GM18868 (cell line): ENCODE measurements at regions not wholly inside any gene's neighbourhood (a gene's known extent, or its start where the extent isn't known, plus 50 kb on each side); places are given as distances from the start of the nearest gene placed in this dataset.

Source experiments
- ATAC-seq: cut with Tn5 transposase; IDR thresholded peaks from one replicate; pipeline ENCODE4 v1.9.1; 2021; ENCODE audit warnings: mild to moderate bottlenecking, moderate library complexity; ENCODE audit not compliant: unreplicated experiment

DNA sequence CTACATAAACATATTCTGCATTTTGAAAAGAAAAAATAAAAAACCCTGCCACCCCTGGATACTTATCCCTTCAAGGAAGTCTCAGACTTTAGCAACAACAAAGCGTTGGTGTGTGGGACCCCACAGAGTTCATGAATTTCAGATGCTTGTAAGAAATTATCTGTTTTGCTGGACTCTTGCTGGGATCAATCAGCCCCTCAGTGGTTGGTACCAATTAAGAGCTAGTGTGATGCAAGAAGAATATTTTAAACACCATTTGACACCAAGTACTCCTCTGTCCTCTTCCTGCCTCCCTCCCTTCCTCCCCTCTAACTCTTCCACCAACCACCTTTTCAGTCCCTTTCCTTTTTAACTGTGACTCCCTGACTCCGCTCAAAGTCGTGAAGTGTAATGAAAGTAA lies 51.5 kb downstream of the SST start:
- ATAC-seq = no peak

DNA sequence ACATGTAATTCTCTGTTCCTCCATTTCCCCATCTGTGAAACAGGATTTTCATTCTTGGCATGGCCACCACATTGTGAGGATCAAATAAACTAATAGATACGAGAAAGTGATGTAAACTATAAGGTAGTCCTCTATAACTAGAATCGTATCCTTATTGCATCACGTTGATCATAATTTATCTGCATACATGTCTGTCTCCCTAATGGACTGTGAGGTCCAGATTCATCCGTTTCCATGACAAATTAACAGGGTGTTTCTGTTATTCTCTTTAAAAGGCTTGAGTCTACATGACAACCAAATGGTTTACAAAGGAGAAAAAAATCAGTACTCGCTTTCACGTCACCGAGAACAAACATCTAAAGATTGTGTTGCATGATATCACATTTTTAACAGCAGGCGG lies 53.0 kb downstream of the SST start:
- ATAC-seq = no peak

DNA sequence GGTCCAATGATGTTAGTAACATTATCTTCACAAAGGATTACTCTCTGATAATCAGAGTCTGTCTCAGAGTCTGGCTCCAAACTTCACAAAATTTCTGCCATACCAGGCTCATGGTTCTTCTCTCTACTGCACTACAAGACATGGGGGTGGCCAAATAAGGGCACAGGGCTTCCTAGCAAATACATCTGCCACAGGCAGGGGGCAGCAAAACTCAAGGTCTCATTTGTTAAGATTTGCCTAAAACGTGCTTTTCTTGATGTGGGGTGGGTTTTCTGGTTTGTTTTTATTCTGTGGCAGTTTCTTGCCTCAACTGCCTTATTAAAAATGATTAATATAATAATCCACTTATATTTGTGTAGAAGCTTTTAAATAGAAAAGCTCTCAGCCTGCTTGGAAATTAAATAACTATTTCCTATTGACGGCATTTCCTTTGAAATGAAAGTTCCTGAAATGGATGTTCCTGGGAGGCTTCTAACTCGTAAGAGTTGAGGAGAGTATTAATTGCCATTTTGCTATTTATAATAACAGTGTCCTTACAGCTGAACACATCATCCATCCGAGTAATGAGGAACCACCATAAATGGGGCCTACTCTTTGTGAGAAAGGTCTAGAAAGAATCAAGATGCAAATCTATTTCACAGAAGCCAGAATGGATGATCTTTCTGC lies 53.8 kb downstream of the SST start:
- ATAC-seq = peak; percentile 85

DNA sequence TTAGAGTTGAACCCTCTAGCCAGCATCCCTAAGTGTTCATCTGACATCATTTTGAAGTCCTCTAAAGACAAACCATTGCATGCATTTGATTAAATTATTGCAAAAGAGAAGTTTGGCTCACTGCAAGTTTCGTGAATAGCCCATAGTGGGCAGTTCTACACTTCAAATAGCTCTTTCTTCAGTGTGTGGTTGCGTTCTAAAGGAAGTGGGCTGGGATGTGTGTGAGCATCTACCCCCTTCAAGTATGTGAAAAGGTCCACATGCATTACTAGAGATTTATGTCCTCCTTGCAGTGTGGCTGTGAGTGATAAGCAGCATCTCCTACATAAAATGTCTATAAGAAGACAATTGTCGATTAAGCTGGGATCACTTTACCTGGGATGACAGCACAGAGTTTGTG lies 54.6 kb downstream of the SST start:
- no peak for ATAC-seq

DNA sequence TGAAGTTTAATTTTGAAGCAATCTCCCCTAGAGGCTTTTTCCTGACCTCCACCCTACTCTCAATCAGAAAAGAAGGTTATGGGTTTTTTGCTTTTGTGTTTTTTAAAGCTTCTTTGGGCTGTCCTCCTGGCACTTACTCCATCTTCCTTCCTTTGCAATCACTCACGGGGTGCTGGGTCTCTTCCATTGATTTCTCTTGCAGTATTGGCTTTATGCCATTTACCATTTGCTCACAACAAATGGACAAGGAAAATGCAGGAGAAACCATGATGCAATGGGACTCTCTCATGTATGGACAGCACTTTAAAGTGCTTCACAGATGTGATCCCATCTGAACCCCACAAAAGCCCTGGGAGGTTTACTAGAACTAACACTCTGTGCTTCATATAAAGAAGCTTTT lies 57.5 kb downstream of the SST start:
- ATAC-seq = no peak

DNA sequence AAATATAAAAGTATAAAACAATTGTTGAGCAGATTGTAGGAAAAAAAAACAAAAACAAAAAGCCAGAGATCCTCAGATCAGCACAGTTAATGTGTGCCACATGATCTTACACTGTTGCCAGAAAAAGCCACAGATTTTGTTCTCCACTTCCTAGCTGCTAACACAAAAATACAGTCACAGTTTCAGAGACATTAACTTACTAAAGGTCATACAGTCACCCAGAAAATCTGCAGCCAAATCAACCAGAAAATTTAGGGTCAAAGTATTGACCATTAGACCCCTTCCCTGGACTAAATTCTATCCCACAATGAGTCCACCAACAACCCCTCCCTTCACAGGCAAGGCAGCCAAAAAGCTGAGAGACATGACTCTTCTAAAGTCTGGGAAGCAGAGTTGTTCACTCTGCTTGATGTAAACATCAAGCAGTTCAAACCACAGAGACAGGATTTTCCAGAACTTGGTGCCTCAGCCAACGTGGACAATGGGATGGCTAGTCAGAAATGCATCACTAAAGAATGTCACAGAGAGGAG lies 59.1 kb downstream of the SST start:
- no peak for ATAC-seq

DNA sequence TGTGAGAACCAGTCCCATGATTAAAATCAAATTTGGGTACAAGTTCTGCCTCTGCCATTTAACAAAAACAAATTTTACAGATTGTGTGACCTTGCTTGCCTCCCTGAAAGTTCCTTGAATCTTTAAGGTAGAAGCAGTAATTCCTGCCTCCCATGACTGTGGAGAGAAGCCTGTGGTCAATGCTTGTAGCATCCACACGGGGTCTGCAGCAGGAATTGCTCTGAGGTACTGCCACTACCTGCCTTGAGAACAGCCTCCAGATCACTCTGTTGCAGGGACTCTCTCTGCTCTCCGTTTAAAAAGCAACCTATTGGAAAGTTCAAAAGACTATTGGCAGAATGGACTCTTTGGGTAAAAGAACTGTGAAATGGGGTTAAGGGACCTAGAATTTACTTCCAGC lies 75.9 kb downstream of the SST start:
- no peak for ATAC-seq

DNA sequence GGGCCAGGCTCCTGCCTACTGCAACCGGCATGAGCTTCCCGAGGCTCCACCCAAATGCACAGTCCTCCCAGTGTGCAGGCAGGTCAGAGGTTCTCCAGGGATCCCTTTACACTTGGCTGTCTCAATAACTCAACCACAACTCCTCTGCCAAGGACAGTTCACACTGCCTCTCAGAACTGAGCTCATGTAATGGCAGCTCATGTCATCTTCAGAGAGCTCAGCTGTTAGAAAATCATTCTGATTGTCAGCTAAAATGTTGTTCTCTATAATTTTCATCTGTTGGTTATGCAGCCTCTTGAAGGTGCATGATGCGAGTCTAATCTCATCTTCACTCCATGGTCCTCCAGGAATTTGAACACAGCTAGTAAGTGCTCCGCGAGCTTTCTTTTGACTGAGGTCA lies 76.7 kb downstream of the SST start:
- ATAC-seq = no peak

DNA sequence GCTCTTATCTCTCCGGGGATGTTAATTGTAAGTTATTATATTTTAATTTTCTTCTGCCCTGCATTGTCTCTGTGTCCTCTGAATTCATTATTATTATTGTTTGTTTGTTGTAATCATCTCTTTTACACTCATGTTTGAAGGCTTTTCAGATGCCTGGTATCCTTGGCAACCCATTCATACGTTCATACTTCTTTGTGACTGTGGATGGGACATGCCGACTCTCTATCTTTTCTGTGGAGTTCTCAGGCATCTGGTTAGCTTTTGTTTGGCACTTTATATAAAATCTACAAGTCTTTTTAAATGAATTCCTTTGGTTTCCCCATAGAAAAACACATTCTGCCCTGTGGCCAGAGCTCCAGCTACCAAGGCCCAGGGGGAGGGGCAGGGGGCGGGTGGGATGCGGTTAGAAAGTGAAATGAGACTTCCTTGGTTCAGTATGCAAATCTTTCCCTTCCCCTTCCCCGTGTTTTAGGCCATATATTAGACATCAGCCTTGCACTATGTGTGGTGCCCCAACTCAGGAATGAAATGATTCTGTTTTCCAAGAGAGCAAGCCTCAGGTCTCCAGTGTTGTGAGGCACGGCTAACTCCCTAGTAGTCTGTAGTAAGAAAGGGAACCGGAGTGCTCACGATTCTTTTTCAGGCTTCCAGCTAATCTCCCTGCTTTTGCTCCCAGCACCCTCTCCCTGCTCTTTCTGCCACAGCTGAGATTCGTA lies 79.2 kb downstream of the SST start:
- ATAC-seq = no peak

DNA sequence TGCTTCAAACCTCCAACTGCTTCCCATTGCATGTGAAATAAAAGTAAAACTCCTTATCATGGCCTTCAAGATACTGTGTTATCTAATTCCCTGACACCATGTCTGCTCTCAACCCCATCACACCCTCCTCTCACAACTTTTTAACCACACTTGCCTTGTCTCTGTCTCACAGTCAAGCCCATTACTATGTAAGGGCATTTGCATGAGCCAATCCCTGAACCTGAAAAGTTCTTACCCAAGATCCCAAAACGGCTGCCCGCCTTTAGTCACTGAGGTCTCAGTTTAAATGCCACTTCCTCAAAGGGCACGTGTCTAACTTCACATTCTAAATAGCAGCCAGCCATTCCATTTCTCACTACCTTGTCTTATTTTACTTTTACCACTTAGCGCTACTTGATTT lies 83.1 kb downstream of the SST start:
- no peak for ATAC-seq

DNA sequence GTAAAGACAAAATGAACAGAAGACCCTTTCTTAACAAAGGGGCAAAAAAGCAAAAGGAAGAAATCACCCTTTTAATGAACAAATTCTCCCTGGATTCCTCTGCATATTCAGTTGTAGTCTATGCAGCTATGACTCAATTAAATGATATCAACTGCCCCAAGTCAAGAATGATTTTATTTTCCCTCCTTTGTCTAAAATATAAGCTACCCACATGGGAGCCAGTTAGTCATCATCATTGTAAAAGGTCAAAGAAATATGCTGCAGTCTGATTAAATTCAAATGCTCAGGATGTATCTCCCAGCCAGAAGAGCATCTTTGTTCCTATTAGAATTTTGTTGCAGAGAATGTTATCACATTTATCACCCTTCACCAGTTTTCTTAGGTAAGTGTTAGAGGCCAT lies 84.0 kb downstream of the SST start:
- no peak for ATAC-seq

DNA sequence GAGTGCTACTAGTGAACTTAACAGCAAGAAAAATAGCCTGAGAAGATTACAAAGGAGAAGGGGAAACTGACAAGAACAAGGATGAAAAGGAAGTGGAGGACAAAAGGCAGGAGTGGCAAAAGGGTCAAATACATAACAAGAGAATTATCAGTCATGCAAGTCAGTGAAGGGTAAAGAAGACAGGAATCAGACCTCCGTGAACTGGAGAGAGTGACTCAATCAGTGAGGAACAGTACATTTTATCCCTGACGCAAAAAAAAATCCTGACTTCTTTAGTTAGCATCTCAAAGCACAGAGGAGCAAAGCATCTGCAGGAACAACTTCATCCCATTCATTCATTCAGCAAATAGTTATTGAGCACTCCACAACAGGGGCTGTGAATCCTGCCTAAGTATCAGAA lies 97.8 kb downstream of the SST start:
- ATAC-seq = no peak

DNA sequence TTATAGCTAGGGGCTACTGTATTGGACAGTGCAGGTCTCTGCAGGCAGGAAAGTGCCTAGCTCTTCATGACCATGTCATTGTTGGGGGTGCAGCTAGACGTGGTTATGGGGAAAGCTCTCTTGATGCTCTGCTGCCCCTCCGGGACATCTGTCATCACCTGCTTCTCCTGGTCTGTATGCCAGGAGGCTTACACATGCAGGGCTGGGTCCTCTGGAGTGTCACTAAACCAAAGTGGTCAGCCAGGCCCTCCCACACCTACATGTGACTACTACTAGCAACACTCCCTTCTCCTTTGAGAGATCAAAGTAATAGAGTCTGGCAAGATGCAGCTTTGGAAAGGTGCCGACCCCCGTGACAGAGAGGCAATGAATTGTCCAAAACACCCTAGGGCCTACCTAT lies 98.5 kb downstream of the SST start:
- no peak for ATAC-seq

DNA sequence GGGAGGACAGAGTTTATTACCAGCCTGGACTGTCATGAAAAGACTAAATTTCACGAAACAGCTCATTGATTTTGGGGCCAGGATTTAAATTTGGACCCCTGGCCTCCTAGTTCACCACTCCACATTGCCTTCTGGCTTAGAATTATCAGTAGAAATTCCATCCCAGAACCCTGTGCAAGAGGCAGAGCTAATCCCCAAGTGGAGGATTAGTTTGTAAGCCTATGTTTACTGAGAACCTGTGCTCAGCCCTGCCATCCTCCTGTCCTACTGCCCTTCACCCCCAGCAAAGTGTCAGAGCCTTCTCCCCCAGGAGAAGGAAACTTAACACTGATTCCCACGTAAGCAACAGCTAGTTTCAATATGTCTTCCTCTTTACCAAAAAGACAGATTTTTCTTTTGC lies 99.4 kb downstream of the SST start:
- no peak for ATAC-seq

DNA sequence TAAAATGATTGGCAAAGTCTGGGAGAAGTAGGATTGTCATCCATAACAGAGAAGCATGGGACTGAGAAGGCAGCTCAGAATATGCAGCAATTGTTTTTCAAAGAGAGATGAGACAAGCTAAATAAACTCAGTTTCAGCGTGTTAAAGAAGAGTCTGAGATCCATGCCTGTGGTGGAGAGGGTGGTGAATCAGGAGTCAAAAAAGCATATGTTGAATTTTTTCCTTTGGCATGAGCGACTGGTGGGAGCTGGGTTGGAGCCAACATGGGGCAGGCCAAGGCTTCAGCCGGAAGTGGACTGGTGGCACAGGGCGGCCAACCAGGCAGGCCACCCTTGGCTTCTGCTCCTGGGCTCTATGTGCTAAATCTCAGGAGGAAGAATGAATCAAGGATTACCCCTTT lies 102.0 kb downstream of the SST start:
- no peak for ATAC-seq

DNA sequence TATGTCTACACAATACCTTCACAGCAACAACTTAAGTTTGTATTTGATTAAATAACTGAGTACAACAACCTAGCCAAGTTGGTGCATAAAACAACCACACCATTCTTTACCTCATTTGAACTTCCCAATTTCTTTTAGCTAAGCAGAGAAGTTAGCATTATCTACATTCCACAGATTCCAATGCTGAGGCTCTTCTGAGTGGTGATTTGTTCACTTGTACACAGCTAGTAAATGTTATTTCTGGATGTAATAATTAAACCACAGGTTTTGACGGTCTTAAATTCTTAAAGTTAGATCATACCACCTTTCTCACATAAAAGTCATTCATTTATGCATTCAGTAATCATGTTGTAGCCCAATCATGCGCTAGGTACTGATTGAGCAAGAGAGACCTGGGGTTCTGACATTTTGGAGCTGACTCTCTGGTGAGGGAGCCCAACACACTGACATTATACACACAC lies 102.5 kb downstream of the SST start:
- ATAC-seq = no peak

DNA sequence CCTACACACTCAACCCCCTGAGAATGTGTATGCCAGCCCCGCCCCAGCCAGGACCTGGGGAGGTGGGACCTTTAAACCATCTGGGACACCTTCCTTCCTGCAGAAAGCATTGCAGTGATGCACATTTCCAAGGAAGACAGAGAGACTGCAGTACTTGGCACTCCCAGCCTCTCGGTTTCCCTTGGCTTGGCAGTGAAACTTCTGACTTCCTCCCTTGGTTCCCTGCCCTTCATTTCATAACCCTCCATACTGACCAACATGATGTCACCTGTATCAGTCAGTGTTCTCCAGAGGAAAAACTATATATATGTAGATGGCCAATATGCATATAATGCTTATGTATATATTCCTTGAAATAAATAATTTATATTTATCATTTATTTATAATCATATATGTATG lies 103.2 kb downstream of the SST start:
- ATAC-seq = no peak

DNA sequence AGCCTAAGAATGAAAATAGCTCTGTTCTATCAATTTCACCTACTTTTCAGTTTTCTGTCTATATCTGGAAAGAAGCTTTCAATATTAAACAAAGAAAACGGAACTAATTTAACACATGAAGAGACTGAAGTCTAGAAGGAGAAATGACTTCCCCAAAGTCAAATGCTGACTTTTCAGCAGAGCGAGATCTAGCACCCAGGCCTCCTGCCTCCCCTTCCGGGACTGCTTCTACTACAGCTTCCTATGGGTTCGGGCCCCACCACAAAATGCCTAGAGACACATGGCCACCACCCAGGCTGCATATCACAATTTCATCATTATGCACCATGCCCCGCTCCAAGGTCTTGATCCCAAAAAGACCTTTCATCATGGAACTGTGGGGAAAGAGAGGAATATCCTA lies 104.5 kb downstream of the SST start:
- ATAC-seq = no peak

DNA sequence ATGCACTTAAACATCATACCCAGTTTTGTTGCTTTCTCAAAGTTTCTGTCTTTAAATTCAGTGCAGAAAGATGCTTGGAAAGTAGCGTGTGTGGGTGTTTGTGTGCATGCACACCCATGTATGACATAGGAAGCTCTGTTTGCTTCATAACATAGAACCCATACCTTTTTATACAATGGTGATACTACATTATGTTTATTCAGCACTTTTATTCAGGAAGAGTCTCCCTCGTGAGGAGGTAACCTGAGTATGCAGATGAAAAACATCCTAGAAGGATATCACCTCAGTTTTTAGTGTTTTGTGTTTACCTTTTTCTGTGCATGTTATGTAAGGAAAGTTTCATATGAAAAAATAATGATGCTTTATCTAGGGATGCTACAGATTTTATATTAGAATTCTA lies 111.2 kb downstream of the SST start:
- ATAC-seq = no peak

DNA sequence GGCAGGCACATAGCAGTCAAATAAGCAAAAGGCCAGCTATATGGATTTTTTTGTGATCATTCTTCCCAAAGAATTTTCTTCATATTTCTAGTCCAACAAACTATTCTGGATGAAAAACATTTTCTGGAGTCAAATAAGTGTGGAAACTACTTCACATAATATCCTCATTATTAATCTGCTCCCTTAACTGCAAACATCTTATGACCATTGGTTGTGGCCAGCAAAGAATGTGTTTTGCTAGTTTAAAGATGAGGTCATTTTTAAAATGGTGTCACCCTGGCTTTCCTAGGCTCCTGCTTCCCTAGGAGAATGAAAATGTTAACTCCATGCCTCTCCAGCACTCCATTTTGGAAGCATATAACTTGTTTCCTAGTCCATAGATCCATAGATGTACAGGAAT lies 118.8 kb downstream of the SST start:
- no peak for ATAC-seq

DNA sequence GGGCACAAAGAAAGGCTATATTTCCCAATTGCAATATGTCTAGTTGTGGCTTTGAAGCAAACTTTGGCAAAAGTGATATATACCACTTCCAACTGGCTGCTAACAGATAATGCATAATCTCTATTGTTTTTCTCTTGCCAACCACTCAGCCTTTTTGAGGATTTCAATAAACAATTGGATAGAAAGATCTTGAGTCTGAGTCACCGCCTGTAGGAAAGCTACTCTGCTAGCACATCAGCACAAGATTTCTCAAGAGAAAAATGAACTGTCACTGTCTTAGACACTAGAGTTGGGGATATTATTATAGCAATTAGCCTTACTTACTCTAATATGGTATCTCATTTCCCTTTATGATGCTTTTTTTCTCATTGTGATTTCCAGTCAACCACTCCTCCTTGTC lies 119.7 kb downstream of the SST start:
- no peak for ATAC-seq

DNA sequence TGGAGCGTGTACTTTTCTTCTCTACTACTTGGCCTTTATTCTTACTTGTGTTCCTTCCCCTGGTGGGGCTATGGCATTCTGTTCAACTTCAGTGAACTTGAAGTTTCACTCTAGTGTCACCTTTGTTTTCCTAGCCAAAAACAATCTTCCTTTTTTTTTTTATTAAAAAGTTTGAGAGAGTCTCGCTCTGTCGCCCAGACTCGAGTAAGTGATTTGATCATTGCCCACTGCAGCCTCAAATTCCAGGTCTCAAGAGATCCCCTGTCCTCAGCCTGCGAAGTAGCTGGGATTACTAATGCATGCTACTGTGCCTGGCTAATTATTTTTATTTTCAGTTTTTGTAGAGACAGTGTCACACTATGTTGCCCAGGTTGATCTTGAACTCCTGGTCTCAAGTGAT lies 124.8 kb downstream of the SST start:
- no peak for ATAC-seq

DNA sequence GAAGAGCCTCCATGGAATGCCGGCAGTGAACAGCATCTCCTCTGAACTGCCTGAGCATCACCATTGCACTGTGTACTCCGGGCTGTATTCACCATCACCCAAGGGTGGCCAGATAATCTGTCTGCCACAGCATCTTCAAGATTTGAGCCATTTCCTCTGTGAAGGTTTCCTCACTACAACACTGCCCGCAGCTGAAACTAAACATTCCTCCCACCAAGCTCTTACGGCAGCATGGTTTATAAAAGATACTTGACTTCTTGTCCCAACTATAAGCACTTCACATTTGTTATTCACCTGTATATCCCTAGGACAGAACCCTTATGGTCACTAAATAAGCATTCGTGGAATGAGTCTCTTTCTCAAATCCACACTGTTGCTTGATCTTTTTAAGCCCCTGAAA lies 125.9 kb downstream of the SST start:
- no peak for ATAC-seq
